GM04504 (cell line): ENCODE measurements at regions not wholly inside any gene's neighbourhood (a gene's known extent, or its start where the extent isn't known, plus 50 kb on each side); places are given as distances from the start of the nearest gene placed in this dataset.

Experiments
- DNase-seq: peaks from one replicate; pipeline ENCODE4 v3.0.0-alpha.2; 2012; ENCODE audit warnings: low read depth

DNA sequence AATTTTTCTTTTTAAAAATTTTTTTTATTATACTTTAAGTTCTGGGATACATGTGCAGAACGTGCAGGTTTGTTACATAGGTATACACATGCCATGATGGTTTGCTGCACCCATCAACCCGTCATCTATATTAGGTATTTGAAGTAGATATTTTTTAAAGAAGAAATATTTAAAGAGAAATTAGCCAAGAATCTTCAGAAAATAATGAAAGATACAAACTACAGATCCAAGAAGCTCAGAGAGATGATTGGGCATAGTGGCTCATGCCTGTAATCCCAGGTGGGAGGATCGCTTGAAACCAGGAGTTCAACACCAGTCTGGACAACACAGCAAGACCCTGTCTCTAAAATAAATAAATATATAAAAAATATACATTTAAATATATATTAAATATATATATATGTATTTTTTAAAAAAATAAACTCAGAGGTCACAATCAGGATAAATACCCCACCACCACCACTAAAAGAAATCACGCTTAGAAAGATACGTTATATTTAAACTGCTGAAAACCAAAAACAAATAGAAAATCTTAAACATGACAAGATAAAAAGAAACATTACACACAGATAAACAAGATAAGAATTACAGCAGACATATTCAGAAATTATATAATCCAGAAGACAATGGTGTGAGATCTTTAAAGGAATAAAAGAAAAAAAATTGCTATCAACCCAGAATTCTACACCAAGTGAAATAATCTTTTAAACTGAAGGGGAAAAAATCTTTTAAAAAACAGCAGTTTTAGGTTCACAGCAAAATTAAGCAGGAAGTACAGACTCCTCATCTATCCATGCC lies 57.5 kb downstream of the CSF2 start:
- no peak for DNase-seq

DNA sequence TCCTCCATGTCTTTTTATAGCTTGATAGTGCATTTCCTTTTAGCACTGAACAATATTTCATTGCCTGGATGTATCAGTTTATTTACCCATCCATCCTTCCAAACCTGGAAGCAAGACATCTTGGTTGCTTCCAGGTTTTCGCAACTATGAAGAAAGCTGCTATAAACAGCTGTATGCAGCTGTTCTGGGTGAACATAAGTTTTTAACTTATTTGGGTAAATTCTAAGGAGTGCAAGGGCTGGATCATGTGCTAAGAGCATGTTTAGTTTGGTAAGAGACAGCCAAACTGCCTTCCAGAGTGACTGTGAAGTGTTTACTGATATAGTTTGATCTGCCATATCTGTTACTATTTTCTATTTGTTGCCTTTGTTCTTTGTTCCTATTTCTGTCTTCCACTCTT lies 58.5 kb downstream of the CSF2 start:
- DNase-seq: no peak

DNA sequence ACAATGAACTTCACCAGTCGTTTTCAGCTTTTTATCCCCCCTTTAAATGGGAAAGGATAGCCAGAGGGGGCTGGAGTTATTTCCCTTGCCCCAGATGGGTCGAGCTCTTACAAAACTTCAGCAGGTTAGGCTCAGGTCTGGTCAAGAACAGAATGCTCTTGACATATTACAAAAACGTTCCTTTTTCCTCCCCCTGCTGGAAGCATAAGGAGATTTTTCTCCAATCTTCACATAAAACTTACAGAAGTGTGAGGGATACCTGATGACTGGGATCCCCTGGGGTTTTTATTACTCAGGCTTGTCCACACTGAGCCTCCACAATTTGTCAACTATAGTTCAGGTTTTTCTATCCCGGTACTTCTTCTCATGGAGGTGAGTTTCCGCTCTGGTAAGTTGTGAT lies 60.8 kb downstream of the CSF2 start:
- DNase-seq: no peak

DNA sequence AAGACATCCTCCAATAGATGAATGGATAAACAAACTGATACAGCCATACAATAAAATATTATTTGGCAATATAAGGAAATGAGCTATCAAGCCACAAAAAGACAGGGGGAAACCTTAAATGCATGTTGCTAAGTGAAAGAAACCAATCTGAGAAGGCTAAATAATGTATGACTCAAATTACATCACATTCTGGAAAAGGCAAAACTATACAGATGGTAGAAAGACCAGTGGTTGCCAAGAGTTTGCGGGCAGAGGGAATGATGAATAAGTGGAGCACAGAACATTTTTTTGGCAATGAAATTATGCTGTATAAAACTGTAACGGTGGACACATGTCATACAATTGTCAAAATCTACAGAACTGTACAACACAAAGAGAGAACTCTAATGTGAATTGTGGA lies 63.3 kb downstream of the CSF2 start:
- peak; percentile 62 for DNase-seq

DNA sequence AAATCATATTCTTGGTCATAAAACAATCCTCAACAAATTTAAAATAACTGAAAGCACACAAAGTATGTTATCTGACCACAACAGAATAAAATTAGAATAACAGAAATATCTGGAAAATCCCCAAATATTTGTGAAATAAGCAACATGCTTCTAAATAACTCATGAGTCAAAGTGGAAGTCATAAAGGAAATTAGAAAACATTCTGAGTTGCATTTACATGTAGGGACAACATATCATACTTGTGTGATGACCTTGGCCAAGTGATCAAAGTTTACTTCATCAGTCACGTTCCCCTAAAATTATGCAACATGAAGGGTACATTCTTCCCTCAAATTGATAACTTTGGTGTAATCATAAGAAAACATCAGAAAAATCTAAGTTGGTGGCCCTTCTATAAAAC lies 64.7 kb downstream of the CSF2 start:
- no peak for DNase-seq
